NCI-H128 (cell line): ENCODE measurements at regions not wholly inside any gene's neighbourhood (a gene's known extent, or its start where the extent isn't known, plus 50 kb on each side); places are given as distances from the start of the nearest gene placed in this dataset.

Experiments used
- DNase-seq: peaks from one replicate; lab custom pipeline; 2025; ENCODE audit not compliant: unreplicated experiment; lab: John Stamatoyannopoulos, UW

- DNase-seq = no peak
These were observed 431.3 kb upstream of the SPRED2 start for GRCh38 chr2:65863713-65864112.

- no peak for DNase-seq
These were observed 424.5 kb upstream of the SPRED2 start for GRCh38 chr2:65856928-65857327.

GRCh38 chr2:65856423-65856822 lies 424.0 kb upstream of the SPRED2 start:
- no peak for DNase-seq

GRCh38 chr2:65850695-65851094 lies 418.3 kb upstream of the SPRED2 start:
- no peak for DNase-seq

- DNase-seq = no peak
These were observed 414.7 kb upstream of the SPRED2 start for GRCh38 chr2:65846989-65847678.

GRCh38 chr2:65845442-65846182 lies 413.2 kb upstream of the SPRED2 start:
- no peak for DNase-seq

GRCh38 chr2:65842104-65842503 lies 409.7 kb upstream of the SPRED2 start:
- no peak for DNase-seq

- no peak for DNase-seq
These were observed 403.7 kb upstream of the SPRED2 start for GRCh38 chr2:65835975-65836549.

- peak; percentile 8 for DNase-seq
These were observed 402.5 kb upstream of the SPRED2 start for GRCh38 chr2:65834771-65835475.

- DNase-seq = no peak
These were observed 401.7 kb upstream of the SPRED2 start for GRCh38 chr2:65834062-65834461.

- DNase-seq = no peak
These were observed 399.1 kb upstream of the SPRED2 start for GRCh38 chr2:65831509-65831908.

GRCh38 chr2:65826567-65826966 lies 394.2 kb upstream of the SPRED2 start:
- no peak for DNase-seq

GRCh38 chr2:65823511-65823910 lies 391.1 kb upstream of the SPRED2 start:
- no peak for DNase-seq

- DNase-seq = no peak
These were observed 388.1 kb upstream of the SPRED2 start for GRCh38 chr2:65820454-65820853.

GRCh38 chr2:65819963-65820362 lies 387.6 kb upstream of the SPRED2 start:
- DNase-seq = no peak

- no peak for DNase-seq
These were observed 386.6 kb upstream of the SPRED2 start for GRCh38 chr2:65818873-65819451.

GRCh38 chr2:65813631-65814173 lies 381.3 kb upstream of the SPRED2 start:
- DNase-seq = no peak

GRCh38 chr2:65812887-65813286 lies 380.5 kb upstream of the SPRED2 start:
- no peak for DNase-seq

GRCh38 chr2:65807942-65808341 lies 375.5 kb upstream of the SPRED2 start:
- DNase-seq = no peak

GRCh38 chr2:65804777-65805176 lies 372.4 kb upstream of the SPRED2 start:
- no peak for DNase-seq
